H1 (cell line): ENCODE measurements at regions not wholly inside any gene's neighbourhood (a gene's known extent, or its start where the extent isn't known, plus 50 kb on each side); places are given as distances from the start of the nearest gene placed in this dataset.

Experiments
- CTCF ChIA-PET: fragments of 300-600 bp; sonication (Branson Sonifier 250); formaldehyde crosslinking; loops from one replicate; lab custom pipeline; 2021; ENCODE audit not compliant: partially characterized antibody; lab: Charles Lee
- POLR2A ChIA-PET: fragments of 300-600 bp; sonication (Branson Sonifier 250); formaldehyde crosslinking; loops from one replicate; lab custom pipeline; 2021; ENCODE audit warnings: inconsistent platforms; ENCODE audit not compliant: partially characterized antibody; lab: Charles Lee
- DNase-seq, 2 experiments: peaks; one replicate each; pipeline versions ENCODE4 v3.0.0 to v3.0.0-alpha.2; 2010 to 2022; ENCODE audit warnings: low spot score in 2 of 2, low read depth in 1 of 2, mixed read lengths in 1 of 2
- FAIRE-seq: peaks from 2 replicates; lab custom pipeline; 2011; peaks lifted over from hg19 to GRCh38; lab: Jason Lieb, UNC
- H2AFZ ChIP-seq: 2 replicates; pipeline ENCODE4 v1.8.1; 2012; ENCODE audit warnings: low read length, inconsistent platforms
- H2AK5ac ChIP-seq: 2 replicates; pipeline ENCODE4 v1.6.1; 2013; ENCODE audit warnings: low read depth, low read length
- H2BK120ac ChIP-seq: replicated peaks from 2 replicates; pipeline ENCODE3; 2013; ENCODE audit warnings: low read depth, low read length, inconsistent platforms
- H2BK12ac ChIP-seq: 2 replicates; pipeline ENCODE4 v1.6.1; 2013; ENCODE audit warnings: low read depth, low read length
- H2BK15ac ChIP-seq: 2 replicates; pipeline ENCODE4 v1.6.1; 2013; ENCODE audit warnings: low read length
- H2BK20ac ChIP-seq: 2 replicates; pipeline ENCODE4 v1.6.1; 2013; ENCODE audit warnings: low read length
- H2BK5ac ChIP-seq: 2 replicates; pipeline ENCODE4 v1.6.1; 2013; ENCODE audit warnings: low read depth, low read length
- H3K14ac ChIP-seq: 2 replicates; pipeline ENCODE4 v1.6.1; 2013; ENCODE audit warnings: inconsistent platforms; ENCODE audit not compliant: insufficient read length
- H3K18ac ChIP-seq: 2 replicates; pipeline ENCODE4 v1.6.1; 2013; ENCODE audit warnings: low read length; ENCODE audit errors: extremely low read depth
- H3K23ac ChIP-seq: 2 replicates; pipeline ENCODE4 v1.6.1; 2013; ENCODE audit warnings: inconsistent platforms; ENCODE audit not compliant: insufficient read length
- H3K23me2 ChIP-seq: 2 replicates; pipeline ENCODE4 v1.6.1; 2013; ENCODE audit warnings: low read depth, low read length
- H3K27ac ChIP-seq: 2 replicates; pipeline ENCODE4 v1.6.1; 2011; ENCODE audit warnings: low read depth, low read length, inconsistent platforms
- H3K27me3 ChIP-seq, 4 experiments: replicated peaks in 1 of 4; 1 replicate in 1 of 4; 2 replicates in 3 of 4; pipeline versions ENCODE4 v1.6.1 to v1.8.1; 2011 to 2013; ENCODE audit warnings: low read length in 3 of 4, mild to moderate bottlenecking in 3 of 4, inconsistent platforms in 2 of 4, mixed read lengths in 2 of 4, moderate library complexity in 1 of 4; ENCODE audit not compliant: control insufficient read depth in 3 of 4, insufficient read depth in 3 of 4; ENCODE audit errors: extremely low read depth in 1 of 4
- H3K36me3 ChIP-seq, 4 experiments: 2 replicates each; pipeline versions ENCODE4 v1.6.1 to v1.8.1; 2011 to 2013; ENCODE audit warnings: mild to moderate bottlenecking in 4 of 4, low read length in 3 of 4, moderate library complexity in 2 of 4, control low read depth in 1 of 4, inconsistent platforms in 1 of 4; ENCODE audit not compliant: insufficient read depth in 4 of 4, control insufficient read depth in 2 of 4
- H3K4ac ChIP-seq: replicated peaks from 2 replicates; pipeline ENCODE3; 2013; ENCODE audit warnings: low read length, low read depth, mixed read lengths, inconsistent platforms; ENCODE audit not compliant: insufficient read length
- H3K4me1 ChIP-seq, 4 experiments: replicated peaks in 1 of 4; 1 replicate in 1 of 4; 2 replicates in 3 of 4; pipeline versions ENCODE4 v1.6.1 to v1.8.1; 2011 to 2013; ENCODE audit warnings: low read length in 3 of 4, inconsistent platforms in 2 of 4, mixed read lengths in 1 of 4; ENCODE audit not compliant: insufficient read depth in 4 of 4, control insufficient read depth in 3 of 4
- H3K4me2 ChIP-seq, 2 experiments: 2 replicates each; pipeline versions ENCODE4 v1.6.1 to v1.8.1; 2011 to 2013; ENCODE audit warnings: low read depth in 2 of 2, low read length in 2 of 2, control low read depth in 1 of 2, inconsistent platforms in 1 of 2, mild to moderate bottlenecking in 1 of 2; ENCODE audit not compliant: insufficient read depth in 1 of 2
- H3K4me3 ChIP-seq, 4 experiments: fragments of 200-600, 300-600 bp in 1 of 4; sonication (generic), shearing (Covaris generic), sonication (Bioruptor Twin) in 1 of 4; 2 replicates each; pipeline versions ENCODE4 v1.5.1 to v1.8.1; 2011 to 2016; ENCODE audit warnings: low read length in 4 of 4, low read depth in 3 of 4, control low read depth in 2 of 4, inconsistent platforms in 2 of 4, mild to moderate bottlenecking in 2 of 4, mixed read lengths in 1 of 4, moderate library complexity in 1 of 4; ENCODE audit not compliant: insufficient read depth in 2 of 4; ENCODE audit errors: extremely low read depth in 1 of 4
- H3K56ac ChIP-seq: replicated peaks from 2 replicates; pipeline ENCODE3; 2013; ENCODE audit warnings: low read depth, mild to moderate bottlenecking, mixed read lengths, low read length, inconsistent platforms; ENCODE audit not compliant: insufficient read length
- H3K79me1 ChIP-seq: 2 replicates; pipeline ENCODE4 v1.6.1; 2013; ENCODE audit warnings: low read depth, low read length, control low read depth
- H3K79me2 ChIP-seq, 2 experiments: 2 replicates each; pipeline versions ENCODE4 v1.6.1 to v1.8.1; 2012 to 2013; ENCODE audit warnings: low read length in 2 of 2, mild to moderate bottlenecking in 2 of 2, inconsistent platforms in 1 of 2; ENCODE audit not compliant: insufficient read depth in 2 of 2, control insufficient read depth in 1 of 2
- H3K9ac ChIP-seq, 4 experiments: replicated peaks in 1 of 4; 1 replicate in 1 of 4; 2 replicates in 3 of 4; pipeline versions ENCODE4 v1.6.1 to v1.8.1; 2011 to 2013; ENCODE audit warnings: low read depth in 3 of 4, low read length in 3 of 4, control low read depth in 2 of 4, mild to moderate bottlenecking in 2 of 4, moderate library complexity in 2 of 4, inconsistent platforms in 1 of 4; ENCODE audit errors: extremely low read depth in 1 of 4
- H3K9me3 ChIP-seq, 2 experiments: 2 replicates each; pipeline versions ENCODE4 v1.6.1 to v1.8.1; 2012 to 2013; ENCODE audit warnings: mild to moderate bottlenecking in 2 of 2, moderate library complexity in 2 of 2, control low read depth in 1 of 2, inconsistent platforms in 1 of 2, low read depth in 1 of 2, low read length in 1 of 2, mixed read lengths in 1 of 2; ENCODE audit not compliant: insufficient read depth in 2 of 2
- H4K20me1 ChIP-seq, 2 experiments: replicated peaks in 1 of 2; 2 replicates each; pipeline versions ENCODE3 to v1.8.1; 2011 to 2013; ENCODE audit warnings: inconsistent platforms in 2 of 2, low read length in 2 of 2, mild to moderate bottlenecking in 1 of 2; ENCODE audit not compliant: insufficient read depth in 2 of 2, control insufficient read depth in 1 of 2
- H4K5ac ChIP-seq: 2 replicates; pipeline ENCODE4 v1.6.1; 2013; ENCODE audit warnings: low read length, low read depth, mixed read lengths, inconsistent platforms; ENCODE audit not compliant: insufficient read length
- H4K8ac ChIP-seq: 2 replicates; pipeline ENCODE4 v1.8.0; 2013; ENCODE audit warnings: mild to moderate bottlenecking, moderate library complexity, low read length, inconsistent platforms; ENCODE audit not compliant: insufficient read depth; ENCODE audit errors: extremely low read depth
- H4K91ac ChIP-seq: replicated peaks from 2 replicates; pipeline ENCODE3; 2013; ENCODE audit warnings: low read length, mixed read lengths, inconsistent platforms; ENCODE audit not compliant: insufficient read length
- CBX8 ChIP-seq: fragments of 300-800, 300-1000 bp; sonication (generic); IDR thresholded peaks from 2 replicates; pipeline ENCODE4 v1.7.1; 2016; ENCODE audit warnings: low read depth, low read length, borderline replicate concordance
- CHD2 ChIP-seq: IDR thresholded peaks from 2 replicates; pipeline ENCODE4 v1.6.1; 2012; ENCODE audit warnings: low read length, improper control_type of control experiment
- CREB1 ChIP-seq: IDR thresholded peaks from 2 replicates; pipeline ENCODE4 v1.6.1; 2012; ENCODE audit warnings: inconsistent platforms
- CTBP2 ChIP-seq: IDR thresholded peaks from 2 replicates; pipeline ENCODE4 v1.7.0; 2011; ENCODE audit warnings: borderline replicate concordance, mild to moderate bottlenecking, moderate library complexity, mixed read lengths, low read length; ENCODE audit not compliant: insufficient read depth, insufficient read length
- EGR1 ChIP-seq: IDR thresholded peaks from 2 replicates; pipeline ENCODE4 v1.6.1; 2011; ENCODE audit warnings: low read depth, low read length, borderline replicate concordance
- EP300 ChIP-seq, 2 experiments: IDR thresholded peaks; 1 replicate in 1 of 2; 2 replicates in 1 of 2; pipeline ENCODE4 v1.6.1; 2011 to 2012; ENCODE audit warnings: low read depth in 2 of 2, low read length in 2 of 2, mild to moderate bottlenecking in 2 of 2, borderline replicate concordance in 1 of 2, inconsistent platforms in 1 of 2, moderate library complexity in 1 of 2
- HDAC6 ChIP-seq: IDR thresholded peaks from one replicate; pipeline ENCODE4 v1.7.1; 2012; ENCODE audit warnings: low read depth, mild to moderate bottlenecking, inconsistent platforms, low read length, moderate library complexity
- KDM4A ChIP-seq: IDR thresholded peaks from one replicate; pipeline ENCODE4 v1.7.1; 2012; ENCODE audit warnings: low read depth, mild to moderate bottlenecking, moderate library complexity, low read length, inconsistent platforms; ENCODE audit not compliant: severe bottlenecking
- NANOG ChIP-seq: IDR thresholded peaks from 2 replicates; pipeline ENCODE4 v1.6.1; 2011; ENCODE audit warnings: low read length, low read depth, mild to moderate bottlenecking, inconsistent platforms; ENCODE audit not compliant: insufficient read depth, poor library complexity, severe bottlenecking
- PHF8 ChIP-seq: fragments of 200-600 bp; sonication (generic); conservative IDR thresholded peaks from 2 replicates; pipeline ENCODE4 v1.7.1; 2012; ENCODE audit warnings: low read depth, mild to moderate bottlenecking, inconsistent platforms, low read length, moderate library complexity
- POU5F1 ChIP-seq: IDR thresholded peaks from 2 replicates; pipeline ENCODE4 v1.6.1; 2011; ENCODE audit warnings: low read depth, mild to moderate bottlenecking, low read length, moderate library complexity
- SIRT6 ChIP-seq: IDR thresholded peaks from one replicate; pipeline ENCODE4 v1.7.1; 2012; ENCODE audit warnings: low read length, inconsistent platforms
- SP2 ChIP-seq: IDR thresholded peaks from 2 replicates; pipeline ENCODE4 v1.6.1; 2012; ENCODE audit warnings: mild to moderate bottlenecking, low read length, inconsistent platforms
- SUZ12 ChIP-seq: fragments of 200-600 bp; sonication (generic); IDR thresholded peaks from 2 replicates; pipeline ENCODE4 v1.6.1; 2012; ENCODE audit warnings: mild to moderate bottlenecking, inconsistent platforms, low read length, moderate library complexity, mixed read lengths
- YY1 ChIP-seq: IDR thresholded peaks from 2 replicates; pipeline ENCODE4 v1.6.1; 2011; ENCODE audit warnings: low read depth, mild to moderate bottlenecking, low read length
- ZNF274 ChIP-seq: IDR thresholded peaks from 2 replicates; pipeline ENCODE4 v1.7.0; 2012; ENCODE audit warnings: low read length, borderline replicate concordance; ENCODE audit errors: extremely low read depth
- WGBS, 2 experiments: shearing (Covaris generic) in 1 of 2; methylation state at CpG; one replicate each; pipeline versions ENCODE4 v1.1.6 to v1.1.7; 2013 to 2015; ENCODE audit warnings: low lambda C conversion rate in 2 of 2, mixed read lengths in 2 of 2, inconsistent platforms in 1 of 2, low coverage in 1 of 2, missing lambda C conversion rate in 1 of 2; ENCODE audit not compliant: insufficient replicate concordance in 2 of 2, insufficient coverage in 1 of 2, insufficient read length in 1 of 2; ENCODE audit errors: extremely low coverage in 1 of 2, missing lambda C conversion rate in 1 of 2; 5-methylcytosine and 5-hydroxymethylcytosine counted together

GRCh38 chr14:98323836-98324235 is 948.2 kb downstream of the BCL11B start:
- Histone ChIP-seq H2BK12ac (no peak overlapping the region), H3K9ac (no peak overlapping the region), H2AK5ac (no peak overlapping the region), H3K4me1 (no peaks in the 10 kb centered on the region), H3K56ac (no peak overlapping the region), H3K79me1 (no peaks in the 10 kb centered on the region), H3K18ac (no peak overlapping the region), H3K4me3 (no peak overlapping the region), H2BK15ac (no peak overlapping the region), H3K4ac (no peak overlapping the region), H2AFZ (no peak overlapping the region), H3K27me3 (no peaks in the 10 kb centered on the region), H3K27ac (no peak overlapping the region), H2BK5ac (no peak overlapping the region), H3K14ac (no peak overlapping the region), H4K8ac (no peak overlapping the region), H2BK20ac (no peak overlapping the region), H3K4me2 (no peak overlapping the region), H4K20me1 (no peaks in the 10 kb centered on the region), H4K91ac (no peak overlapping the region), H3K79me2 (no peaks in the 10 kb centered on the region), H3K36me3 (no peaks in the 10 kb centered on the region), H3K23ac (no peak overlapping the region), H4K5ac (no peak overlapping the region), H3K9me3 (no peaks in the 10 kb centered on the region; a peak in 1 of 4 replicates), H2BK120ac (no peak overlapping the region), H3K23me2 (no peaks in the 10 kb centered on the region)
- 96% methylated on average over 2 of the region's 2 CpGs; no CpG with 5 or more reads in 1 of the 2 experiments for WGBS, 2 experiments
- CTCF ChIA-PET = interaction anchor here (1.2 kb wide), 1 partner anchor 22 kb away, joined by 3 read pairs; no protein-coding TSS in a partner anchor
- DNase-seq = no peak
- FAIRE-seq = no peak
- POLR2A ChIA-PET = no interaction called here
- TF ChIP-seq SUZ12 (no peak), CHD2 (no peak), SP2 (no peak), KDM4A (no peak), CBX8 (no peak), NANOG (no peak), SIRT6 (no peak), CREB1 (no peak), HDAC6 (no peak), CTBP2 (no peak), POU5F1 (no peak), EP300 (IDR thresholded peaks at IDR 0.05; ENCODE audit: borderline replicate concordance in 1 of 2, low read depth in 2 of 2, low read length in 2 of 2) (no peak), ZNF274 (no peak), EGR1 (no peak), PHF8 (no peak), YY1 (no peak)
